Keratinocyte (primary cell): ENCODE measurements at regions not wholly inside any gene's neighbourhood (a gene's known extent, or its start where the extent isn't known, plus 50 kb on each side); places are given as distances from the start of the nearest gene placed in this dataset.

Experiments
- DNase-seq: peaks from one replicate; pipeline ENCODE4 v3.0.0-alpha.2; 2011; ENCODE audit warnings: low read depth, missing footprints, low spot score
- FAIRE-seq: peaks from 2 replicates; lab custom pipeline; 2011; peaks lifted over from hg19 to GRCh38; lab: Jason Lieb, UNC
- H2AFZ ChIP-seq: 2 replicates; pipeline ENCODE4 v1.6.0; 2012; ENCODE audit warnings: low read length, control low read depth, inconsistent platforms; ENCODE audit not compliant: control insufficient read depth
- H3K27ac ChIP-seq: 2 replicates; pipeline ENCODE4 v1.5.1; 2011; ENCODE audit warnings: low read length; ENCODE audit not compliant: control insufficient read depth, insufficient read depth
- H3K27me3 ChIP-seq: 3 replicates; pipeline ENCODE4 v1.6.0; 2011; ENCODE audit warnings: low read length; ENCODE audit not compliant: control insufficient read depth, insufficient read depth; ENCODE audit errors: extremely low read depth
- H3K36me3 ChIP-seq, 2 experiments: 2 replicates in 1 of 2; 3 replicates in 1 of 2; pipeline ENCODE4 v1.5.1; 2011; ENCODE audit warnings: low read length in 2 of 2, mild to moderate bottlenecking in 1 of 2; ENCODE audit not compliant: control insufficient read depth in 2 of 2, insufficient read depth in 2 of 2; ENCODE audit errors: extremely low read depth in 1 of 2
- H3K4me1 ChIP-seq: 3 replicates; pipeline ENCODE4 v1.5.1; 2011; ENCODE audit warnings: low read length; ENCODE audit not compliant: control insufficient read depth, insufficient read depth; ENCODE audit errors: extremely low read depth
- H3K4me2 ChIP-seq: 3 replicates; pipeline ENCODE4 v1.6.0; 2011; ENCODE audit warnings: low read depth, low read length; ENCODE audit not compliant: control insufficient read depth, insufficient read depth; ENCODE audit errors: extremely low read depth
- H3K4me3 ChIP-seq, 3 experiments: fragments of 200-600 bp in 1 of 3; sonication (generic) in 1 of 3; 2 replicates in 2 of 3; 3 replicates in 1 of 3; pipeline ENCODE4 v1.5.1; 2011 to 2016; ENCODE audit warnings: low read length in 3 of 3, mild to moderate bottlenecking in 3 of 3, control low read depth in 2 of 3, inconsistent platforms in 1 of 3, low read depth in 1 of 3, mixed read lengths in 1 of 3, mixed run types in 1 of 3, moderate library complexity in 1 of 3; ENCODE audit not compliant: control insufficient read depth in 2 of 3, insufficient read depth in 2 of 3; ENCODE audit errors: extremely low read depth in 1 of 3
- H3K79me2 ChIP-seq: 2 replicates; pipeline ENCODE4 v1.6.0; 2012; ENCODE audit warnings: low read length; ENCODE audit not compliant: control insufficient read depth, insufficient read depth
- H3K9ac ChIP-seq: 3 replicates; pipeline ENCODE4 v1.6.0; 2011; ENCODE audit warnings: low read length; ENCODE audit not compliant: control insufficient read depth, insufficient read depth; ENCODE audit errors: extremely low read depth
- H3K9me1 ChIP-seq: 3 replicates; pipeline ENCODE4 v1.6.0; 2011; ENCODE audit warnings: low read length; ENCODE audit not compliant: control insufficient read depth, insufficient read depth; ENCODE audit errors: extremely low read depth
- H3K9me3 ChIP-seq: 2 replicates; pipeline ENCODE4 v1.5.1; 2012; ENCODE audit warnings: low read depth, low read length; ENCODE audit not compliant: control insufficient read depth
- H4K20me1 ChIP-seq: 3 replicates; pipeline ENCODE4 v1.6.0; 2011; ENCODE audit warnings: low read length; ENCODE audit not compliant: control insufficient read depth, insufficient read depth; ENCODE audit errors: extremely low read depth
- EZH2 ChIP-seq: IDR thresholded peaks from one replicate; pipeline ENCODE4 v1.6.1; 2012; ENCODE audit warnings: inconsistent platforms, mild to moderate bottlenecking, low read length, moderate library complexity
- dilution Hi-C: fragments of 300-500 bp; cut with MboI; formaldehyde crosslinking; loops from one replicate; pipeline ENCODE4 v1.7.0; 2020; ENCODE audit warnings: low sequenced_read_pairs; ENCODE audit not compliant: extremely low pct_ligation_motif_present
- TF ChIP-seq, protein P1 (sequence below), 3 experiments: IDR thresholded peaks in 1 of 3; conservative IDR thresholded peaks in 1 of 3; optimal IDR thresholded peaks in 1 of 3; 2 replicates in 2 of 3; 3 replicates in 1 of 3; pipeline versions ENCODE3 to v1.5.1; 2011; ENCODE audit warnings: low read length in 3 of 3, mild to moderate bottlenecking in 3 of 3, moderate library complexity in 2 of 3, control low read depth in 1 of 3, inconsistent platforms in 1 of 3; ENCODE audit not compliant: insufficient read depth in 2 of 3; ENCODE audit errors: extremely low read depth in 1 of 3

GRCh38 chr1:229041946-229042345 lies 229.0 kb upstream of the RAB4A start:
- Histone ChIP-seq H3K9me1 (no peaks in the 10 kb centered on the region), H3K9ac (no peak overlapping the region), H3K27ac (no peak overlapping the region), H2AFZ (no peak overlapping the region), H3K4me1 (peaks cover 9% of the 10 kb centered on the region), H3K27me3 (peaks cover 10% of the 10 kb centered on the region), H3K9me3 (no peaks in the 10 kb centered on the region), H3K36me3 (no peaks in the 10 kb centered on the region), H3K4me3 (no peak overlapping the region), H3K4me2 (no peak overlapping the region), H4K20me1 (no peaks in the 10 kb centered on the region), H3K79me2 (no peaks in the 10 kb centered on the region)
- TF ChIP-seq, protein P1, sequence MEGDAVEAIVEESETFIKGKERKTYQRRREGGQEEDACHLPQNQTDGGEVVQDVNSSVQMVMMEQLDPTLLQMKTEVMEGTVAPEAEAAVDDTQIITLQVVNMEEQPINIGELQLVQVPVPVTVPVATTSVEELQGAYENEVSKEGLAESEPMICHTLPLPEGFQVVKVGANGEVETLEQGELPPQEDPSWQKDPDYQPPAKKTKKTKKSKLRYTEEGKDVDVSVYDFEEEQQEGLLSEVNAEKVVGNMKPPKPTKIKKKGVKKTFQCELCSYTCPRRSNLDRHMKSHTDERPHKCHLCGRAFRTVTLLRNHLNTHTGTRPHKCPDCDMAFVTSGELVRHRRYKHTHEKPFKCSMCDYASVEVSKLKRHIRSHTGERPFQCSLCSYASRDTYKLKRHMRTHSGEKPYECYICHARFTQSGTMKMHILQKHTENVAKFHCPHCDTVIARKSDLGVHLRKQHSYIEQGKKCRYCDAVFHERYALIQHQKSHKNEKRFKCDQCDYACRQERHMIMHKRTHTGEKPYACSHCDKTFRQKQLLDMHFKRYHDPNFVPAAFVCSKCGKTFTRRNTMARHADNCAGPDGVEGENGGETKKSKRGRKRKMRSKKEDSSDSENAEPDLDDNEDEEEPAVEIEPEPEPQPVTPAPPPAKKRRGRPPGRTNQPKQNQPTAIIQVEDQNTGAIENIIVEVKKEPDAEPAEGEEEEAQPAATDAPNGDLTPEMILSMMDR (optimal IDR thresholded peaks at IDR 0.05 in 1 of 3, IDR thresholded peaks at IDR 0.05 in 1 of 3, conservative IDR thresholded peaks at IDR 0.05 in 1 of 3; ENCODE audit: extremely low read depth in 1 of 3, insufficient read depth in 2 of 3, low read length in 3 of 3): no peak
- TF ChIP-seq EZH2: no peak
- dilution Hi-C loops: no loop called here
- FAIRE-seq: no peak
- no peak for DNase-seq

GRCh38 chr1:229042482-229042881 lies 228.4 kb upstream of the RAB4A start:
- no peaks in the 10 kb centered on the region for H3K9me1 ChIP-seq
- TF ChIP-seq, protein P1 (optimal IDR thresholded peaks at IDR 0.05 in 1 of 3, IDR thresholded peaks at IDR 0.05 in 1 of 3, conservative IDR thresholded peaks at IDR 0.05 in 1 of 3; ENCODE audit: extremely low read depth in 1 of 3, insufficient read depth in 2 of 3, low read length in 3 of 3): no peak
- TF ChIP-seq EZH2: no peak
- H3K4me3 ChIP-seq: no peak overlapping the region
- no peaks in the 10 kb centered on the region for H3K79me2 ChIP-seq
- H3K36me3 ChIP-seq: no peaks in the 10 kb centered on the region
- FAIRE-seq: no peak
- H2AFZ ChIP-seq: no peak overlapping the region
- H3K27me3 ChIP-seq: peaks cover 10% of the 10 kb centered on the region
- no peak overlapping the region for H3K27ac ChIP-seq
- DNase-seq: no peak
- no peak overlapping the region for H3K9ac ChIP-seq
- dilution Hi-C loops: no loop called here
- H4K20me1 ChIP-seq: no peaks in the 10 kb centered on the region
- H3K9me3 ChIP-seq: no peaks in the 10 kb centered on the region
- no peak overlapping the region for H3K4me2 ChIP-seq
- H3K4me1 ChIP-seq: peaks cover 8% of the 10 kb centered on the region
